ENCODE measurements at regions not wholly inside any gene's neighbourhood (a gene's known extent, or its start where the extent isn't known, plus 50 kb on each side); places are given as distances from the start of the nearest gene placed in this dataset.

- DNase-seq (ENCODE audit: low spot score): no peak
- TF ChIP-seq, protein P1, sequence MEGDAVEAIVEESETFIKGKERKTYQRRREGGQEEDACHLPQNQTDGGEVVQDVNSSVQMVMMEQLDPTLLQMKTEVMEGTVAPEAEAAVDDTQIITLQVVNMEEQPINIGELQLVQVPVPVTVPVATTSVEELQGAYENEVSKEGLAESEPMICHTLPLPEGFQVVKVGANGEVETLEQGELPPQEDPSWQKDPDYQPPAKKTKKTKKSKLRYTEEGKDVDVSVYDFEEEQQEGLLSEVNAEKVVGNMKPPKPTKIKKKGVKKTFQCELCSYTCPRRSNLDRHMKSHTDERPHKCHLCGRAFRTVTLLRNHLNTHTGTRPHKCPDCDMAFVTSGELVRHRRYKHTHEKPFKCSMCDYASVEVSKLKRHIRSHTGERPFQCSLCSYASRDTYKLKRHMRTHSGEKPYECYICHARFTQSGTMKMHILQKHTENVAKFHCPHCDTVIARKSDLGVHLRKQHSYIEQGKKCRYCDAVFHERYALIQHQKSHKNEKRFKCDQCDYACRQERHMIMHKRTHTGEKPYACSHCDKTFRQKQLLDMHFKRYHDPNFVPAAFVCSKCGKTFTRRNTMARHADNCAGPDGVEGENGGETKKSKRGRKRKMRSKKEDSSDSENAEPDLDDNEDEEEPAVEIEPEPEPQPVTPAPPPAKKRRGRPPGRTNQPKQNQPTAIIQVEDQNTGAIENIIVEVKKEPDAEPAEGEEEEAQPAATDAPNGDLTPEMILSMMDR (IDR thresholded peaks at IDR 0.05; ENCODE audit: borderline replicate concordance, control extremely low read depth, extremely low read depth, insufficient read depth, missing control alignments): no peak
- in situ Hi-C loops (cut with MboI; ENCODE audit: low sequenced_read_pairs, unreplicated experiment): no loop called here
Observed at GRCh38 chr5:38124321-38124720, 134.0 kb upstream of the EGFLAM start.

- DNase-seq (ENCODE audit: low spot score): no peak
- in situ Hi-C loops (cut with MboI; ENCODE audit: low sequenced_read_pairs, unreplicated experiment): no loop called here
- TF ChIP-seq, protein P1 (IDR thresholded peaks at IDR 0.05; ENCODE audit: borderline replicate concordance, control extremely low read depth, extremely low read depth, insufficient read depth, missing control alignments): no peak
Observed at GRCh38 chr5:38121420-38121819, 136.9 kb upstream of the EGFLAM start.

DNA sequence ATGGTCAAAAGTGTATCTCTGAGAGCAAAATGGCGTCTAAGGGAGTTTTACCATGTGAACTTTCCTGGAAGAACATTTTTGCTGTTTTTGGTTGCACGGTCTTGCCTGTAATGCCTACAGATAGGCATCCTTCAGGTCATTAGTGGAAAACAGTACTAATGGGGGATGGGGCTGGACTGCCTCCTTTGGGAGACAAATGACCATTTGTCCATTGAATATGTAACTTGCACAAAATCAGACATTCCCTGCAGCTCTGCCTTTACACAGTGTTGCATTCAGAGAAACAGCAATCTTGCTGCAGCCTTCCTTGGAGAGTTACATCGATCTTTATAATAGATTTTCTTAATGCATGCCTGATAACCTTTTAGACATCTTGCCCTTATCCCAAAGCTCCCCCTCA, 138.5 kb upstream of the EGFLAM start:
- in situ Hi-C loops (cut with MboI; ENCODE audit: low sequenced_read_pairs, unreplicated experiment): no loop called here
- TF ChIP-seq, protein P1 (IDR thresholded peaks at IDR 0.05; ENCODE audit: borderline replicate concordance, control extremely low read depth, extremely low read depth, insufficient read depth, missing control alignments): no peak
- no peak for DNase-seq (ENCODE audit: low spot score)

DNA sequence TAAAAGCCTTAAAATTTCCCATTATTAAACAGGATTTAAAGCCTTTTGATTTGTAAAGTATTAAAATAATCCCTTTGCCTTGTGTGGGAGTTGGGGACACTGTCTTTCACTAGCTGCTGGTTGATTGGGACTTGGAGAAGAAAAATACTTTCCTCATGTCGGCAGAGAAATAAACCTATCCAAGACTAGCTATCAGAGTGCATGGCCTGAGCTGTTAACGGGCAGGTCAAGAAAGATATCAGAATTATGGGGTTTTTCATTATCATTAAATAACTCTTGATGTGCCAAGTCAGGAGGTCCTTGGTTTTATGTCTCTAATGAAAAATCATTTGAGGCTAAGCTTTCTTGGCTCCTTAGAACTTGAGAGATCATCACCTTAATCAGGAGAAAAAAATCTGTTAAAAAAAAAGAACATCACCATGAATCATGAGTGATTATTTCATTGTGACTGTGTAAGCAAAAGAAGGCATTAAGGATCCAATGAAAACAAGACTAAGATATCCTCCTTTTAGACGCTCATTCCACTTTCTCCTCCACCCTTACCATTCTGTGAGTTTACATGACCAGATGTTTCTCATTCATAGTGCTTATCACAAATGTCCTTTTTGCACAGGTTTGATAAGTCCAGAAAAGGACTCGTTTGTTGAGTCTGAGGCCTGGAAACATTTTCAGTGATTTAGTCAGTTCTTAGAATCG, 140.4 kb upstream of the EGFLAM start:
- DNase-seq (ENCODE audit: low spot score): no peak
- in situ Hi-C loops (cut with MboI; ENCODE audit: low sequenced_read_pairs, unreplicated experiment): no loop called here
- TF ChIP-seq, protein P1 (IDR thresholded peaks at IDR 0.05; ENCODE audit: borderline replicate concordance, control extremely low read depth, extremely low read depth, insufficient read depth, missing control alignments): no peak

GRCh38 chr5:38115318-38115827, 143.0 kb upstream of the EGFLAM start:
- TF ChIP-seq, protein P1 (IDR thresholded peaks at IDR 0.05; ENCODE audit: borderline replicate concordance, control extremely low read depth, extremely low read depth, insufficient read depth, missing control alignments): no peak
- in situ Hi-C loops (cut with MboI; ENCODE audit: low sequenced_read_pairs, unreplicated experiment): no loop called here
- no peak for DNase-seq (ENCODE audit: low spot score)

GRCh38 chr5:38113880-38114279, 144.5 kb upstream of the EGFLAM start:
- TF ChIP-seq, protein P1 (IDR thresholded peaks at IDR 0.05; ENCODE audit: borderline replicate concordance, control extremely low read depth, extremely low read depth, insufficient read depth, missing control alignments): no peak
- no peak for DNase-seq (ENCODE audit: low spot score)
- in situ Hi-C loops (cut with MboI; ENCODE audit: low sequenced_read_pairs, unreplicated experiment): no loop called here
